ENCODE measurements at regions not wholly inside any gene's neighbourhood (a gene's known extent, or its start where the extent isn't known, plus 50 kb on each side); places are given as distances from the start of the nearest gene placed in this dataset.

DNA sequence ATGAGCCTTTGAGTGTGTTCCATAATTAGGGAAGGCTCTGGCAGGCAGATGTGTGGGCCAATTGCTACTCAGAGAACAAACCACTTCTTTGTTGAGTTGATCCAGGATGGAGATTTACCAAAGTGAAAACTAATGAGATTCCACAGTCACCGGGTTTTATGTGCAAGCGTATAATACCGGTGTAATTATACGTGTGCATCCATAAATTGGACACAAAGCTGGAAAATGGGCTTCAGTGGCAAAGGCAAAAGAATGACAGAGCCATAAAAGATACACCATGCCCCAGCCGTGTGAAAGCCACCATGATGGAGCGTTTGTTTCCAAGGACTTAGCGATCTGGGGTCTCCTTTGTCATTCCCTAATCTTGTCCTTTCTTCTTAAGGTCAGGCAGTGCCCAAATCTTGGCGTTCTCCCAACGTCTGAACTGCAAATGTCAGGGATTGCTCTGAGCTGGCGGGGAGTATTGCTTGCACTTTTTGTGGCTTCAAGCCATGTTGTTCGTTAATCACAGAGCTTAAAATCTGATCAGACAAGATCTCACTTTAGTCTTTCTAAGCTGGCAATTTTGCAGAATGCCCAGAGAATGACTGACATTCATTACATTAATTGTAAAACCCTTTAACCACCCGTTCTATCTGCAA, 70.1 kb downstream of the NPTX2 start:
- H3K4me1 ChIP-seq = no peaks in the 10 kb centered on the region
- H3K36me3 ChIP-seq = no peaks in the 10 kb centered on the region
- no peaks in the 10 kb centered on the region for H3K27me3 ChIP-seq
- no peak for DNase-seq (ENCODE audit: low spot score)
- H3K4me3 ChIP-seq = no peak overlapping the region
- TF ChIP-seq, protein P1, sequence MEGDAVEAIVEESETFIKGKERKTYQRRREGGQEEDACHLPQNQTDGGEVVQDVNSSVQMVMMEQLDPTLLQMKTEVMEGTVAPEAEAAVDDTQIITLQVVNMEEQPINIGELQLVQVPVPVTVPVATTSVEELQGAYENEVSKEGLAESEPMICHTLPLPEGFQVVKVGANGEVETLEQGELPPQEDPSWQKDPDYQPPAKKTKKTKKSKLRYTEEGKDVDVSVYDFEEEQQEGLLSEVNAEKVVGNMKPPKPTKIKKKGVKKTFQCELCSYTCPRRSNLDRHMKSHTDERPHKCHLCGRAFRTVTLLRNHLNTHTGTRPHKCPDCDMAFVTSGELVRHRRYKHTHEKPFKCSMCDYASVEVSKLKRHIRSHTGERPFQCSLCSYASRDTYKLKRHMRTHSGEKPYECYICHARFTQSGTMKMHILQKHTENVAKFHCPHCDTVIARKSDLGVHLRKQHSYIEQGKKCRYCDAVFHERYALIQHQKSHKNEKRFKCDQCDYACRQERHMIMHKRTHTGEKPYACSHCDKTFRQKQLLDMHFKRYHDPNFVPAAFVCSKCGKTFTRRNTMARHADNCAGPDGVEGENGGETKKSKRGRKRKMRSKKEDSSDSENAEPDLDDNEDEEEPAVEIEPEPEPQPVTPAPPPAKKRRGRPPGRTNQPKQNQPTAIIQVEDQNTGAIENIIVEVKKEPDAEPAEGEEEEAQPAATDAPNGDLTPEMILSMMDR (IDR thresholded peaks at IDR 0.05) = no peak
- H3K9me3 ChIP-seq = peaks cover 0 to 4% of the 10 kb centered on the region in 2 donors
- H3K27ac ChIP-seq = no peak overlapping the region

DNA sequence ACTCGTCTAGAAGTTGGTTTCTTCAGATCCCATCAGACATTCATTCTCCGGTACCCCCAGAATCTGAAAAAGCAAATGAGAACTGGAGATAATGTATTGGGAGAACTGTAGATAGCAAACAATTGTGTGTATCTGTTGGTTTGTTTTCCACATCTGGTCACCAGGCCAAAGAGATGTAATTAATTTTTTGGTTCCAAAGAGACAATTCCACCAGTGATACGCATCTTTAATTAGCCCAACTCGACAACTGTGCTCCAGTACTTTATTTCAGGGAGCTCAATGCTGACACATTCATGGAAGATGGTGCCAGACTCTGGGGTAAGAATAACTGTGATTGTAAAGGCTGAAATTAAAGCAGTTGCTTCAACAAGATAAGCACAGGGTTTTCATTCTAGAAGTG, 74.5 kb downstream of the NPTX2 start:
- Histone ChIP-seq H3K27me3 (no peaks in the 10 kb centered on the region), H3K36me3 (no peaks in the 10 kb centered on the region), H3K27ac (no peak overlapping the region), H3K9me3 (peaks cover 0 to 17% of the 10 kb centered on the region in 2 donors), H3K4me1 (no peaks in the 10 kb centered on the region), H3K4me3 (no peak overlapping the region)
- TF ChIP-seq, protein P1 (IDR thresholded peaks at IDR 0.05) = no peak
- no peak for DNase-seq (ENCODE audit: low spot score)

DNA sequence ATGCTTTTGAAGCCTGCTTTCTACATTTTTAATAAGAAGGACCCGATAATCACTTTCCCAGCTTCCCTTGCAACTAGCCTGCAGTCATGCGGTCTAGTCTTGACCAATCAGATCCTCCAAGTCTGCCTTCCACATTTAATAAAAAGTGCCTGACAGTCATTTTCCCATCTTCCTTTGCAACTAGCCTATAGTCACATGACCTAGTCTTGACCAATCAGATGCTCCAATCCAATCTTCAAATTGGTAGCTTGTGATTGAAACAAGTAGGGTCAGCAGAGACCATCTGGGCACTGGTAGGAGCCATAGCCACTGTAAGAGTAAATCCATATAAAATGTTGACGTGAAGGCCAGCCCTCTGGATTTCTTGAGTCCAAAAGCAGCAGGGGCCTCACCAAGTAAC, 80.0 kb downstream of the NPTX2 start:
- peaks cover 0 to 21% of the 10 kb centered on the region in 2 donors for H3K9me3 ChIP-seq
- H3K4me1 ChIP-seq = no peaks in the 10 kb centered on the region
- DNase-seq (ENCODE audit: low spot score) = no peak
- no peaks in the 10 kb centered on the region for H3K27me3 ChIP-seq
- TF ChIP-seq, protein P1 (IDR thresholded peaks at IDR 0.05) = no peak
- H3K36me3 ChIP-seq = no peaks in the 10 kb centered on the region
- no peak overlapping the region for H3K27ac ChIP-seq
- H3K4me3 ChIP-seq = no peak overlapping the region

DNA sequence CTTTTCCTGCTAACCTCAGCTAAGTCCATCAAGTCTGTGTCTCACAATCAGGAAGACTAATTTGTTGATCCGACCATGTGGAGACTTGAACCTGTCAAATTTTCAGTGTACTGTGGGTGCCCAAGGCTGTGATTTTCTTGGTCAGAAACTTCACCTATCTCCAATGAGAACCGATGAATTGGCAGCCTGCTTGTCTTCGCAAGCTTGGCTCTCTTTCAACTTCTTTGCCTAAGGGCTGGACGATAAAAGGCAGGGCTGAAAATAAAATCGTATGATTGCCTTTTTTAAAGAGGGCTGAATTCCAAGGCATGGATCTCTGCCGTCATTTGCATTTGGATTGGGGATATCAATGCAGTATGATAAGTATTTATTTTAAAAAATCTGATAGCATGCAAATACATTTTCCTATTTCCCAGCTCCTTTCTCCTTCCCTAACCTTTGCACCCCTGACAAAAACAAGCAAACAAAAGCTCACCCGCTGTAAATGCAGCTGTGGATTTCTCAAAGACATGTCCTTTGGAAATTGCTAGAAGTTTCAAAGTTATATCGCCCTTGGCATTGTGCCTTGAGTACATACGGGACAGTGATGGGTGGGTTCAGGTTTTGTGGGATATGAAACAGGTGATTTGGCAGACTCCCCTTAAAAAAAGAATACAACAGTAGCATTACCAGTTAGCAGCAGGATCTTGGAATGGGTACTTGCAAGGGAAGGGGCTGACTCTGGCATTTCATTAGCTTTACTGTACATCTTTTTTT, 80.6 kb downstream of the NPTX2 start:
- no peaks in the 10 kb centered on the region for H3K36me3 ChIP-seq
- no peak overlapping the region for H3K27ac ChIP-seq
- TF ChIP-seq, protein P1 (IDR thresholded peaks at IDR 0.05) = no peak

DNA sequence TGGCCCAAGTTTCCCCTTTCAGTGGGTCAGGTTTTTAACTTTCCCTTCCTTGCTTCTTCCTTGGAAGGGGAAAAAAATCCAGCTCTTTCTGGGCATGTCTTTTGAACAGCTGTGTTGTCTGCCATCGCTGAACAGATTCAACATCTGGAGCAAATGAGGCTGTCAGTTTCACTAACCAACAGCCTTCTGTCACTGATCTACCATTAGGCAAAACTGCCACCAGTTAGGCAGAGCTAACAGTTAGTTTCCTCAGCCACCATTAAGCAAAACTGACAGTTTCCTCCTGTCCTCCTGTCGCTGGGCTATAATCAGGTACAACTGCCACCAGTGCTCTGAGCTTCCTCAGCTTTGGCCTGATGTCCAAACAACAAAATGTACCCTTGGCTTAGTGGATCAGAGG, 81.9 kb downstream of the NPTX2 start:
- Histone ChIP-seq H3K9me3 (peaks cover 0 to 13% of the 10 kb centered on the region in 2 donors), H3K27me3 (no peaks in the 10 kb centered on the region), H3K4me1 (no peaks in the 10 kb centered on the region), H3K27ac (no peak overlapping the region), H3K36me3 (no peaks in the 10 kb centered on the region), H3K4me3 (no peak overlapping the region)
- DNase-seq (ENCODE audit: low spot score) = no peak
- TF ChIP-seq, protein P1 (IDR thresholded peaks at IDR 0.05) = no peak

More for the DNA sequence above, 80.6 kb downstream of the NPTX2 start:
- no peaks in the 10 kb centered on the region for H3K27me3 ChIP-seq
- peaks cover 0 to 21% of the 10 kb centered on the region in 2 donors for H3K9me3 ChIP-seq
- no peak overlapping the region for H3K4me3 ChIP-seq
- H3K4me1 ChIP-seq = no peaks in the 10 kb centered on the region
- no peak for DNase-seq (ENCODE audit: low spot score)
